ENCODE measurements at regions not wholly inside any gene's neighbourhood (a gene's known extent, or its start where the extent isn't known, plus 50 kb on each side); places are given as distances from the start of the nearest gene placed in this dataset.

DNA sequence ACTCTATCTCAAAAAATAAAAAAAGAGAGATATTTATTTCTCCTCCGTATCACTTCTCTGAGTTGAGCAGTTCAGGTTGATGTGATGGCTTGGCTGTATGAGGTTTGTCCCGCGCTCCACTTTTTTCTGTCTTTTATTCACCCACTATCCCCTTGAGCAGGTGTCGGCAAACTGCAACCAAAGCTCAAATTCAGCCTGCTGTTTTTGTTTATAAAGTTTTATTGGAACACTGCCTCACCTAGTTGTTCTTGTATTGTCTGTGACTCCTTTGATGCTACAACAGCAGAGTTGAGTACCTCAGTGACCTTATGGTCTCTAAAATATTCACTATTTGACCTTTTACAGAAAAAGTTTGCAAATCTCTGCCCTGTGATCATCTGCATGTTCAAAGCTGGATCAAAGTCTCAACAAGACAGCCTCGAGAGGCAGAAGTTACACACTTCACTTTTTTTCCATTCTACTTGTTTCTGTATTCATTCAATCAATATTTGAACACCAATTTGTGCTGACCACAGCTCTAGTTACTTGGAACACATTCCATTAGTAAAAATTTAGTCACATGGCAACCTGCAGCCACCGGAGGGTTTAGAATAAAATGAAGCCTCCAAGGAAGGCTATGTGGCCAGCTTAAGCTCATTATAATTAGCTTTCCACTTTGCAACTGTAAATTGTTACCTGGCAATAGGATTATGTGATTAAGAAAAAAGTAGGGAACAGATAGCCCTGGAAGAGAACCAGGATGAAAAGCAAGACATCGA is 945.8 kb downstream of the KCNJ2 start:
- H3K4me2 ChIP-seq (ENCODE audit: insufficient read depth in 1 of 2, low read depth in 2 of 2, low read length in 2 of 2): no peak overlapping the region
- TF ChIP-seq SIRT6 (IDR thresholded peaks at IDR 0.05; ENCODE audit: low read length) (no peak), TEAD4 (IDR thresholded peaks at IDR 0.05; ENCODE audit: low read depth, low read length) (no peak), SIX5 (IDR thresholded peaks at IDR 0.05; ENCODE audit: low read depth, low read length) (no peak), CREB1 (IDR thresholded peaks at IDR 0.05) (no peak), JUN (IDR thresholded peaks at IDR 0.05; ENCODE audit: low read depth, low read length) (no peak), BACH1 (IDR thresholded peaks at IDR 0.05; ENCODE audit: low read length) (no peak), BCL11A (IDR thresholded peaks at IDR 0.05; ENCODE audit: low read depth in 2 of 2, low read length in 2 of 2) (no peak), GTF2F1 (IDR thresholded peaks at IDR 0.05; ENCODE audit: borderline replicate concordance, low read depth, low read length) (no peak), RXRA (IDR thresholded peaks at IDR 0.05; ENCODE audit: insufficient read depth, low read depth, low read length) (no peak), EZH2 (IDR thresholded peaks at IDR 0.05; ENCODE audit: low read depth, low read length, severe bottlenecking) (no peak), POU5F1 (IDR thresholded peaks at IDR 0.05; ENCODE audit: low read depth, low read length) (no peak), KDM5A (IDR thresholded peaks at IDR 0.05; ENCODE audit: low read length) (no peak)
- TF ChIP-seq, protein P1, sequence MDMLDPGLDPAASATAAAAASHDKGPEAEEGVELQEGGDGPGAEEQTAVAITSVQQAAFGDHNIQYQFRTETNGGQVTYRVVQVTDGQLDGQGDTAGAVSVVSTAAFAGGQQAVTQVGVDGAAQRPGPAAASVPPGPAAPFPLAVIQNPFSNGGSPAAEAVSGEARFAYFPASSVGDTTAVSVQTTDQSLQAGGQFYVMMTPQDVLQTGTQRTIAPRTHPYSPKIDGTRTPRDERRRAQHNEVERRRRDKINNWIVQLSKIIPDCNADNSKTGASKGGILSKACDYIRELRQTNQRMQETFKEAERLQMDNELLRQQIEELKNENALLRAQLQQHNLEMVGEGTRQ (IDR thresholded peaks at IDR 0.05; ENCODE audit: low read length): no peak
- TF ChIP-seq, protein P2, sequence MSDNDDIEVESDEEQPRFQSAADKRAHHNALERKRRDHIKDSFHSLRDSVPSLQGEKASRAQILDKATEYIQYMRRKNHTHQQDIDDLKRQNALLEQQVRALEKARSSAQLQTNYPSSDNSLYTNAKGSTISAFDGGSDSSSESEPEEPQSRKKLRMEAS (IDR thresholded peaks at IDR 0.05): no peak
- CTCF ChIA-PET (ENCODE audit: partially characterized antibody): interaction anchor here (0.9 to 1.8 kb wide), 5 partner anchors 19 to 996 kb away, joined by 3 to 5 read pairs (median 3); no protein-coding TSS in a partner anchor

More for the DNA sequence above, 945.8 kb downstream of the KCNJ2 start:
- Histone ChIP-seq H3K4me3 (ENCODE audit: extremely low read depth in 1 of 4, insufficient read depth in 2 of 4, low read depth in 3 of 4, low read length in 4 of 4) (no peak overlapping the region), H3K23me2 (ENCODE audit: low read depth, low read length) (no peaks in the 10 kb centered on the region), H3K4ac (replicated peaks; ENCODE audit: insufficient read length, low read depth, low read length) (no peak overlapping the region), H4K5ac (ENCODE audit: insufficient read length, low read depth, low read length) (no peak overlapping the region), H3K56ac (replicated peaks; ENCODE audit: insufficient read length, low read depth, low read length) (no peak overlapping the region), H3K23ac (ENCODE audit: insufficient read length) (no peak overlapping the region), H2BK12ac (ENCODE audit: low read depth, low read length) (no peak overlapping the region), H3K18ac (ENCODE audit: extremely low read depth, low read length) (no peak overlapping the region), H2BK20ac (ENCODE audit: low read length) (no peak overlapping the region), H4K20me1 (replicated peaks in 1 of 2; ENCODE audit: control insufficient read depth in 1 of 2, insufficient read depth in 2 of 2, low read length in 2 of 2) (no peaks in the 10 kb centered on the region), H3K14ac (ENCODE audit: insufficient read length) (no peak overlapping the region), H4K91ac (replicated peaks; ENCODE audit: insufficient read length, low read length) (no peak overlapping the region), H2BK120ac (replicated peaks; ENCODE audit: low read depth, low read length) (no peak overlapping the region), H3K79me1 (ENCODE audit: low read depth, low read length) (no peaks in the 10 kb centered on the region), H3K27ac (ENCODE audit: low read depth, low read length) (no peak overlapping the region), H2AK5ac (ENCODE audit: low read depth, low read length) (no peak overlapping the region), H4K8ac (ENCODE audit: extremely low read depth, insufficient read depth, low read length) (no peak overlapping the region), H2BK15ac (ENCODE audit: low read length) (no peak overlapping the region), H3K4me1 (replicated peaks in 1 of 4; ENCODE audit: control insufficient read depth in 3 of 4, insufficient read depth in 4 of 4, low read length in 3 of 4) (no peaks in the 10 kb centered on the region), H3K36me3 (ENCODE audit: control insufficient read depth in 2 of 4, insufficient read depth in 4 of 4, low read length in 3 of 4) (no peaks in the 10 kb centered on the region), H3K27me3 (replicated peaks in 1 of 4; ENCODE audit: control insufficient read depth in 3 of 4, extremely low read depth in 1 of 4, insufficient read depth in 3 of 4, low read length in 3 of 4) (no peaks in the 10 kb centered on the region), H2BK5ac (ENCODE audit: low read depth, low read length) (no peak overlapping the region), H3K9ac (replicated peaks in 1 of 4; ENCODE audit: extremely low read depth in 1 of 4, low read depth in 3 of 4, low read length in 3 of 4) (no peak overlapping the region), H3K79me2 (ENCODE audit: control insufficient read depth in 1 of 2, insufficient read depth in 2 of 2, low read length in 2 of 2) (no peaks in the 10 kb centered on the region), H3K9me3 (ENCODE audit: insufficient read depth in 2 of 2, low read depth in 1 of 2, low read length in 1 of 2) (no peaks in the 10 kb centered on the region), H2AFZ (ENCODE audit: low read length) (no peak overlapping the region)
- 85% methylated on average over 7 of the region's 7 CpGs; no CpG with 5 or more reads in 1 of the 2 experiments for WGBS, 2 experiments (ENCODE audit: extremely low coverage in 1 of 2, insufficient coverage in 1 of 2, insufficient read length in 1 of 2, insufficient replicate concordance in 2 of 2, low coverage in 1 of 2, low lambda C conversion rate in 2 of 2, missing lambda C conversion rate in 1 of 2)
- DNase-seq (ENCODE audit: low read depth in 1 of 2, low spot score in 2 of 2) (no peak), FAIRE-seq (no peak)
- POLR2A ChIA-PET (ENCODE audit: partially characterized antibody): no interaction called here
